ENCODE measurements at regions not wholly inside any gene's neighbourhood (a gene's known extent, or its start where the extent isn't known, plus 50 kb on each side); places are given as distances from the start of the nearest gene placed in this dataset.

- Mint-ChIP-seq H3K9me3 (no peaks in the 10 kb centered on the region), H3K36me3 (ENCODE audit: low read depth) (no peaks in the 10 kb centered on the region), H3K27me3 (ENCODE audit: low read depth, poor library complexity) (peaks cover 6% of the 10 kb centered on the region), H3K4me1 (peaks cover 5% of the 10 kb centered on the region), H3K4me3 (no peak overlapping the region), H3K27ac (peak overlapping the region; percentile 93)
- TF ChIP-seq, protein P1, sequence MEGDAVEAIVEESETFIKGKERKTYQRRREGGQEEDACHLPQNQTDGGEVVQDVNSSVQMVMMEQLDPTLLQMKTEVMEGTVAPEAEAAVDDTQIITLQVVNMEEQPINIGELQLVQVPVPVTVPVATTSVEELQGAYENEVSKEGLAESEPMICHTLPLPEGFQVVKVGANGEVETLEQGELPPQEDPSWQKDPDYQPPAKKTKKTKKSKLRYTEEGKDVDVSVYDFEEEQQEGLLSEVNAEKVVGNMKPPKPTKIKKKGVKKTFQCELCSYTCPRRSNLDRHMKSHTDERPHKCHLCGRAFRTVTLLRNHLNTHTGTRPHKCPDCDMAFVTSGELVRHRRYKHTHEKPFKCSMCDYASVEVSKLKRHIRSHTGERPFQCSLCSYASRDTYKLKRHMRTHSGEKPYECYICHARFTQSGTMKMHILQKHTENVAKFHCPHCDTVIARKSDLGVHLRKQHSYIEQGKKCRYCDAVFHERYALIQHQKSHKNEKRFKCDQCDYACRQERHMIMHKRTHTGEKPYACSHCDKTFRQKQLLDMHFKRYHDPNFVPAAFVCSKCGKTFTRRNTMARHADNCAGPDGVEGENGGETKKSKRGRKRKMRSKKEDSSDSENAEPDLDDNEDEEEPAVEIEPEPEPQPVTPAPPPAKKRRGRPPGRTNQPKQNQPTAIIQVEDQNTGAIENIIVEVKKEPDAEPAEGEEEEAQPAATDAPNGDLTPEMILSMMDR (IDR thresholded peaks at IDR 0.05): no peak
- no peak for DNase-seq
Measured at GRCh38 chr6:134714113-134714512, 235.8 kb downstream of the ALDH8A1 start.

DNA sequence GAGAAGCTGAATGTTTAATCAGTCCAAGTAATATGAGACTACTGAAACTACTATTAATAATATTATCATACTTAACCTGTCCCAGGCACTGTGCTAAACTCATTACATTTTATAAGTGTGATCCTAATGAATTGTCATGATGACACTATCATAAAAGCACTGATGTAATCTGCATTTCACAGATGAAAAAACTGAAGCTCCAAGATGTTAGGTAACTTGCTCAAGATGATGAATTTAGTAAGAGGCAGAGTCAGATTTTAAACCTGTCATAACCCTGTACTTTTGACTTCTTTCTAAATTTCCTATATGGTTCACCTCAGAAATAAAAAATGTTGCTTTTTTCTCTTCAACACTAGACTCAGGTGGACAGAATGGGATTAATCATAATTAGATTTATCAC, 237.6 kb downstream of the ALDH8A1 start:
- H3K36me3 Mint-ChIP-seq (ENCODE audit: low read depth): no peaks in the 10 kb centered on the region
- TF ChIP-seq, protein P1 (IDR thresholded peaks at IDR 0.05): no peak
- peaks cover 6% of the 10 kb centered on the region for H3K4me1 Mint-ChIP-seq
- DNase-seq: no peak
- peaks cover 6% of the 10 kb centered on the region for H3K27me3 Mint-ChIP-seq (ENCODE audit: low read depth, poor library complexity)
- H3K4me3 Mint-ChIP-seq: no peak overlapping the region
- H3K9me3 Mint-ChIP-seq: no peaks in the 10 kb centered on the region
- H3K27ac Mint-ChIP-seq: no peak overlapping the region

DNA sequence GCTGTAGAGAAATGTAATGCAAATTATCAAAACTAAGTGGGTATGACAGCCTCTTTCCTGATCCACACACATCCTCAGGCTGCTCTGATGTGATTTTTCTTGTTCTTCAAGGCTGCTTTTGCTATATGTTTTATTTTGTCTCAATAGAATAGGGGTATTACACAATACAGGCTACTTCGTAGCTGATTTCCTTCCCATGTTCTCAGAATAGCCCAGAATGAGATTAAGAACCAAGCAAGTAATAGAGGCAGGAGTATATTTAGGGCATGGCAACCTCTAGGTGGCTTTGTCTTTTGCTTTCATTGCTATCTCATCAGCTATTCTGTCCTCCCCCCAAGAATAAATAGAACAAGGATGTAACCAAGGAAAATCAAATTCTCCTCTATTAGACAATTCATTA, 241.8 kb downstream of the ALDH8A1 start:
- Mint-ChIP-seq H3K27ac (no peak overlapping the region), H3K9me3 (no peaks in the 10 kb centered on the region), H3K4me3 (no peak overlapping the region), H3K36me3 (ENCODE audit: low read depth) (no peaks in the 10 kb centered on the region), H3K4me1 (peaks cover 13% of the 10 kb centered on the region), H3K27me3 (ENCODE audit: low read depth, poor library complexity) (peaks cover 3% of the 10 kb centered on the region)
- TF ChIP-seq, protein P1 (IDR thresholded peaks at IDR 0.05): no peak
- no peak for DNase-seq

DNA sequence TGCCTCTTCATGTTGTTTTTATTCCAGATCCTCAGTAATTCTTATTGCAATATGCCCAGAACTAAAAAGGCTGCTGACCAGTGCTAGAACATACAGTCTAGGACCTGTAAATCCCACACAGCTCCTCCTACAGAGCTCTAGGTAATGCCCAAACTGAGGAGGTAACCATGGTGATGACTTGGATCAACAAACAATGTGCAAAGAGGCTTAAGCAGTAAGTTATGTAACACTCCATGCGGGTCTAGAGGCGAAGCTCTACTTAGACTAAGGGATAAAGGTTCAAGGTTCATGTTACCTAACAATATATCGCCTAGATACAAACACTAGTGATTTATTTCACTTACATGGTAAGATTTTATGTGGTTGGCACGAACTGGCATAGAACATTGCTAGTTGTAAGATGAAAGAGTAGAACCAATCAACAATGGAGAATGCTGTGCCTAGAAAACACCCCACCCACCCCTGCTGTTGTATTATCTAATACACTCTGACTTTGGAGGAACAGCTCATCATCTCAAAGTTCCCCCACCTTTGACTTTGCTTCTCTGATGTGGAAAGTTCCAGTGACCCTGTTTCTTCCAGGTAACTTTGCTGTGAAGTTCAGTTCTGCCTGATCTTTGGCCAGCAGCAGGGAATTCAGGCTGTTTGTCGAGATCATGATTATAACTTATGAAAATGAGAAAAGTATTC, 242.4 kb downstream of the ALDH8A1 start:
- TF ChIP-seq, protein P1 (IDR thresholded peaks at IDR 0.05): no peak
- Mint-ChIP-seq H3K4me3 (no peak overlapping the region), H3K9me3 (no peaks in the 10 kb centered on the region), H3K27ac (no peak overlapping the region), H3K4me1 (peaks cover 13% of the 10 kb centered on the region), H3K36me3 (ENCODE audit: low read depth) (no peaks in the 10 kb centered on the region), H3K27me3 (ENCODE audit: low read depth, poor library complexity) (peaks cover 3% of the 10 kb centered on the region)
- no peak for DNase-seq

DNA sequence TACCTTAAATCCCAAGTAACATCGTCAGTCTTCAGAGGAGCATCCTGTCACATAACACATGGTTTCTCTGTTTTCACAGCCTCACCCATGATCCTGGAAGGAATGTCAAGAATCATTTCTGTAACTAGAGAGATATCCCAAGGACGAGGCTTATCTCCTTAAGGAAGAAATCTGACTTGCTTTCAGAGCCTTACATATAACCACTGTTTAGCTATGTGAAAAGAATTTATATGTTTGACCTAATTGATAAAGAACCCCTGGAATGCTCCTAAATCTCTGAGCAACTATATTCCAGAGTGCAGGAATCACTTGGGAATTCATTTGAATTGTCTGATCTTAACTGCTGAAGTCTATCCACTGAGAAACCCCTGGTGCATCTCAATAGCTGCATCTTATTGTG, 243.1 kb downstream of the ALDH8A1 start:
- TF ChIP-seq, protein P1 (IDR thresholded peaks at IDR 0.05): no peak
- Mint-ChIP-seq H3K4me1 (peaks cover 13% of the 10 kb centered on the region), H3K27me3 (ENCODE audit: low read depth, poor library complexity) (no peaks in the 10 kb centered on the region), H3K36me3 (ENCODE audit: low read depth) (no peaks in the 10 kb centered on the region), H3K27ac (no peak overlapping the region), H3K9me3 (no peaks in the 10 kb centered on the region), H3K4me3 (no peak overlapping the region)
- DNase-seq: no peak

GRCh38 chr6:134706153-134706552, 243.7 kb downstream of the ALDH8A1 start:
- no peak overlapping the region for H3K4me3 Mint-ChIP-seq
- no peaks in the 10 kb centered on the region for H3K36me3 Mint-ChIP-seq (ENCODE audit: low read depth)
- no peak overlapping the region for H3K27ac Mint-ChIP-seq
- no peaks in the 10 kb centered on the region for H3K27me3 Mint-ChIP-seq (ENCODE audit: low read depth, poor library complexity)
- no peak for DNase-seq
- no peaks in the 10 kb centered on the region for H3K9me3 Mint-ChIP-seq
- TF ChIP-seq, protein P1 (IDR thresholded peaks at IDR 0.05): no peak
- peaks cover 13% of the 10 kb centered on the region for H3K4me1 Mint-ChIP-seq
